ENCODE measurements at regions not wholly inside any gene's neighbourhood (a gene's known extent, or its start where the extent isn't known, plus 50 kb on each side); places are given as distances from the start of the nearest gene placed in this dataset.

DNA sequence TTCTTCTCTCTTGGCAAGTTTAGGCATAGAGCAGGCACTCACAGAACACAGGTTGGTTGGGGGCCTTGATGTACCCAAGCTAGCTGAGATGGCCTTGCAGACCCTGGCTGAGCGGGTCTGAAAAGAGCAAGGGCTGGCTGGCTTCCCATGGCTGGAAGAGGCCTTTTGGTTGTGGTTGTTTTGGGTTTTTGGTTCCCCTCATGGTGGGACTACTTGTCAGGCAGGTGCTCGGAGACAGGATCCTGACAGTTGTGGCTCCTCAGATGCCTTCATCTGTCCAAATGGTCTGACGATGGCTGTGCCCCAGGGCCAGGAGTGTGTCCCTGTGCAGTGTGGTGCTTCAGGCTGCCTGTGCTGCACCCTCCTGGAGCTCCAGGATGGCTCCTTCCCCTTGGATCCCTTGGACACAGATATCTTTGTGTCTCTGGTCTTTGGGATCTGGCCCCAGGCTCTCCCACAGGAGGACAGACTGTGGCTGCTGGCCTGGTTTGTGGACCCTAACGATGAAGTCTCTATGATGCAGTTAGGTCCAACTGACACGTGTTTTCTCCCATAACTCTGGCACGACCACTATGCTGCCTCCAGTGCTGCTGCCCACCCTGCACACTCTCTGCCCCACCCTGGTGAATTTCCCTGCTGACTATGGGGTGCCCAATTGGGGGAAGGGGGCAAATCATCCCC, 321.5 kb upstream of the ZNF32 start:
- TF ChIP-seq POLR2AphosphoS5 (IDR thresholded peaks at IDR 0.05; ENCODE audit: low read depth, low read length) (no peak), SIN3A (IDR thresholded peaks at IDR 0.05; ENCODE audit: borderline replicate concordance, insufficient read depth, low read depth, low read length) (no peak), TCF7L2 (IDR thresholded peaks at IDR 0.05; ENCODE audit: low read depth, low read length) (no peak)
- TF ChIP-seq, protein P1, sequence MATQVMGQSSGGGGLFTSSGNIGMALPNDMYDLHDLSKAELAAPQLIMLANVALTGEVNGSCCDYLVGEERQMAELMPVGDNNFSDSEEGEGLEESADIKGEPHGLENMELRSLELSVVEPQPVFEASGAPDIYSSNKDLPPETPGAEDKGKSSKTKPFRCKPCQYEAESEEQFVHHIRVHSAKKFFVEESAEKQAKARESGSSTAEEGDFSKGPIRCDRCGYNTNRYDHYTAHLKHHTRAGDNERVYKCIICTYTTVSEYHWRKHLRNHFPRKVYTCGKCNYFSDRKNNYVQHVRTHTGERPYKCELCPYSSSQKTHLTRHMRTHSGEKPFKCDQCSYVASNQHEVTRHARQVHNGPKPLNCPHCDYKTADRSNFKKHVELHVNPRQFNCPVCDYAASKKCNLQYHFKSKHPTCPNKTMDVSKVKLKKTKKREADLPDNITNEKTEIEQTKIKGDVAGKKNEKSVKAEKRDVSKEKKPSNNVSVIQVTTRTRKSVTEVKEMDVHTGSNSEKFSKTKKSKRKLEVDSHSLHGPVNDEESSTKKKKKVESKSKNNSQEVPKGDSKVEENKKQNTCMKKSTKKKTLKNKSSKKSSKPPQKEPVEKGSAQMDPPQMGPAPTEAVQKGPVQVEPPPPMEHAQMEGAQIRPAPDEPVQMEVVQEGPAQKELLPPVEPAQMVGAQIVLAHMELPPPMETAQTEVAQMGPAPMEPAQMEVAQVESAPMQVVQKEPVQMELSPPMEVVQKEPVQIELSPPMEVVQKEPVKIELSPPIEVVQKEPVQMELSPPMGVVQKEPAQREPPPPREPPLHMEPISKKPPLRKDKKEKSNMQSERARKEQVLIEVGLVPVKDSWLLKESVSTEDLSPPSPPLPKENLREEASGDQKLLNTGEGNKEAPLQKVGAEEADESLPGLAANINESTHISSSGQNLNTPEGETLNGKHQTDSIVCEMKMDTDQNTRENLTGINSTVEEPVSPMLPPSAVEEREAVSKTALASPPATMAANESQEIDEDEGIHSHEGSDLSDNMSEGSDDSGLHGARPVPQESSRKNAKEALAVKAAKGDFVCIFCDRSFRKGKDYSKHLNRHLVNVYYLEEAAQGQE (IDR thresholded peaks at IDR 0.05; ENCODE audit: insufficient read depth in 1 of 2, low read depth in 2 of 2, low read length in 1 of 2), result no peak
- TF ChIP-seq, protein P2, sequence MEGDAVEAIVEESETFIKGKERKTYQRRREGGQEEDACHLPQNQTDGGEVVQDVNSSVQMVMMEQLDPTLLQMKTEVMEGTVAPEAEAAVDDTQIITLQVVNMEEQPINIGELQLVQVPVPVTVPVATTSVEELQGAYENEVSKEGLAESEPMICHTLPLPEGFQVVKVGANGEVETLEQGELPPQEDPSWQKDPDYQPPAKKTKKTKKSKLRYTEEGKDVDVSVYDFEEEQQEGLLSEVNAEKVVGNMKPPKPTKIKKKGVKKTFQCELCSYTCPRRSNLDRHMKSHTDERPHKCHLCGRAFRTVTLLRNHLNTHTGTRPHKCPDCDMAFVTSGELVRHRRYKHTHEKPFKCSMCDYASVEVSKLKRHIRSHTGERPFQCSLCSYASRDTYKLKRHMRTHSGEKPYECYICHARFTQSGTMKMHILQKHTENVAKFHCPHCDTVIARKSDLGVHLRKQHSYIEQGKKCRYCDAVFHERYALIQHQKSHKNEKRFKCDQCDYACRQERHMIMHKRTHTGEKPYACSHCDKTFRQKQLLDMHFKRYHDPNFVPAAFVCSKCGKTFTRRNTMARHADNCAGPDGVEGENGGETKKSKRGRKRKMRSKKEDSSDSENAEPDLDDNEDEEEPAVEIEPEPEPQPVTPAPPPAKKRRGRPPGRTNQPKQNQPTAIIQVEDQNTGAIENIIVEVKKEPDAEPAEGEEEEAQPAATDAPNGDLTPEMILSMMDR (IDR thresholded peaks at IDR 0.05), result no peak
- DNase-seq (ENCODE audit: low read depth, low spot score) (no peak), ATAC-seq (no peak)
- no peak overlapping the region for H3K4me3 ChIP-seq (ENCODE audit: low read depth in 2 of 2, low read length in 2 of 2)
- H3K4me1 ChIP-seq (ENCODE audit: control insufficient read depth, insufficient read depth, low read length), result no peaks in the 10 kb centered on the region
- no TSS peak for BruUV-seq (replicated peaks)
- H3K27me3 ChIP-seq (ENCODE audit: control insufficient read depth, insufficient read depth, low read length), result peaks cover 12% of the 10 kb centered on the region
- intact Hi-C loops (cut with micrococcal nuclease; ENCODE audit: unreplicated experiment), result no loop called here
- in situ Hi-C loops (cut with HindIII; ENCODE audit: low pct_unique_long_range_greater_than_20kb, low sequenced_read_pairs), result no loop called here
- POLR2A ChIA-PET, result no interaction called here
- H3K9me3 ChIP-seq (ENCODE audit: control insufficient read depth, insufficient read depth, low read depth, low read length), result no peaks in the 10 kb centered on the region
- H3K36me3 ChIP-seq (ENCODE audit: control insufficient read depth, insufficient read depth, low read length), result no peaks in the 10 kb centered on the region
- CTCF ChIA-PET, result no interaction called here
- H3K27ac ChIP-seq (ENCODE audit: low read length), result no peak overlapping the region

DNA sequence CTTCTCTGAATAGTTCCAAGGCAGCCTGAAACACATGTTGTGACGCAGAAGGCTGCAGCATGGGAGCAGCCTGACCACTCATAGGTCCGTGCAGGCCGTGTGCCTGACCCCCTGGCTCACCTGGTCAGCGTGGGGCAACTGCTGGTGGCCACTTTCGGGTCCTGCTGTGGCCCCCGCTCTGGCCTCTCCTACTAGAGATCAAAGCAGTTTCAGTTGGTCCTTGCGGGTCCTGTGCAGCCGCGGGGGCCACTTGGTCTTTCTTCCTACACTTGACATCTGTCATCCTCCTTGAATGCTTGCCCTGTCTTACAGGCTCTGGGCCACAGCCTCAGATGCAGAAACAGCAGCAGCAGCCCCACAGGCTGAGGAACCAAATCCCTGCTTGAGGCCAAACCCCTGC, 320.8 kb upstream of the ZNF32 start:
- POLR2A ChIA-PET, result no interaction called here
- BruUV-seq (replicated peaks), result no TSS peak
- intact Hi-C loops (cut with micrococcal nuclease; ENCODE audit: unreplicated experiment), result no loop called here

More for the DNA sequence above, 320.8 kb upstream of the ZNF32 start:
- no peak for DNase-seq (ENCODE audit: low read depth, low spot score)
- H3K36me3 ChIP-seq (ENCODE audit: control insufficient read depth, insufficient read depth, low read length), result no peaks in the 10 kb centered on the region
- H3K27ac ChIP-seq (ENCODE audit: low read length), result no peak overlapping the region
- ATAC-seq, result no peak
- no peak overlapping the region for H3K4me3 ChIP-seq (ENCODE audit: low read depth in 2 of 2, low read length in 2 of 2)
- no peaks in the 10 kb centered on the region for H3K4me1 ChIP-seq (ENCODE audit: control insufficient read depth, insufficient read depth, low read length)
- H3K9me3 ChIP-seq (ENCODE audit: control insufficient read depth, insufficient read depth, low read depth, low read length), result no peaks in the 10 kb centered on the region
- in situ Hi-C loops (cut with HindIII; ENCODE audit: low pct_unique_long_range_greater_than_20kb, low sequenced_read_pairs), result no loop called here
- no peak for TF ChIP-seq POLR2AphosphoS5 (IDR thresholded peaks at IDR 0.05; ENCODE audit: low read depth, low read length)
- TF ChIP-seq, protein P2 (IDR thresholded peaks at IDR 0.05), result no peak
- no peak for TF ChIP-seq SIN3A (IDR thresholded peaks at IDR 0.05; ENCODE audit: borderline replicate concordance, insufficient read depth, low read depth, low read length)
- no peak for TF ChIP-seq TCF7L2 (IDR thresholded peaks at IDR 0.05; ENCODE audit: low read depth, low read length)
- peaks cover 12% of the 10 kb centered on the region for H3K27me3 ChIP-seq (ENCODE audit: control insufficient read depth, insufficient read depth, low read length)
- CTCF ChIA-PET, result no interaction called here
